Gastrocnemius medialis (tissue), 4 donors: ENCODE measurements at regions not wholly inside any gene's neighbourhood (a gene's known extent, or its start where the extent isn't known, plus 50 kb on each side); places are given as distances from the start of the nearest gene placed in this dataset.

Experiments
- CTCF ChIP-seq, 5 experiments: fragments of 450-650 bp in 3 of 5; fragments of 200-600 bp in 2 of 5; sonication (generic) in 2 of 5; IDR thresholded peaks in 4 of 5; conservative IDR thresholded peaks in 1 of 5; 1 replicate in 4 of 5; 2 replicates in 1 of 5; pipeline ENCODE4 v1.5.1; 2016 to 2019; ENCODE audit warnings: antibody characterized with exemption in 5 of 5, mild to moderate bottlenecking in 3 of 5, moderate library complexity in 3 of 5
- POLR2A ChIP-seq, 2 donors: fragments of 450-650 bp; IDR thresholded peaks; one replicate each; pipeline ENCODE4 v1.6.1; 2017; ENCODE audit warnings: antibody characterized with exemption in 2 of 2, mild to moderate bottlenecking in 2 of 2, moderate library complexity in 2 of 2

- no peak for TF ChIP-seq CTCF (IDR thresholded peaks at IDR 0.05 in 4 of 5, conservative IDR thresholded peaks at IDR 0.05 in 1 of 5)
- TF ChIP-seq POLR2A (IDR thresholded peaks at IDR 0.05) = no peak
Measured at GRCh38 chr4:62204136-62204535, 1004.0 kb downstream of the ADGRL3 start.
